DMS79 treated with DMSO at 0.1 percent for 48 hours (cell line): ENCODE measurements at regions not wholly inside any gene's neighbourhood (a gene's known extent, or its start where the extent isn't known, plus 50 kb on each side); places are given as distances from the start of the nearest gene placed in this dataset.
A peak's percentile ranks its signal among the peaks of the same experiment; 100 is the strongest.

ENCODE experiments used
- DNase-seq: peaks from one replicate; lab custom pipeline; 2025; lab: John Stamatoyannopoulos, UW

DNA sequence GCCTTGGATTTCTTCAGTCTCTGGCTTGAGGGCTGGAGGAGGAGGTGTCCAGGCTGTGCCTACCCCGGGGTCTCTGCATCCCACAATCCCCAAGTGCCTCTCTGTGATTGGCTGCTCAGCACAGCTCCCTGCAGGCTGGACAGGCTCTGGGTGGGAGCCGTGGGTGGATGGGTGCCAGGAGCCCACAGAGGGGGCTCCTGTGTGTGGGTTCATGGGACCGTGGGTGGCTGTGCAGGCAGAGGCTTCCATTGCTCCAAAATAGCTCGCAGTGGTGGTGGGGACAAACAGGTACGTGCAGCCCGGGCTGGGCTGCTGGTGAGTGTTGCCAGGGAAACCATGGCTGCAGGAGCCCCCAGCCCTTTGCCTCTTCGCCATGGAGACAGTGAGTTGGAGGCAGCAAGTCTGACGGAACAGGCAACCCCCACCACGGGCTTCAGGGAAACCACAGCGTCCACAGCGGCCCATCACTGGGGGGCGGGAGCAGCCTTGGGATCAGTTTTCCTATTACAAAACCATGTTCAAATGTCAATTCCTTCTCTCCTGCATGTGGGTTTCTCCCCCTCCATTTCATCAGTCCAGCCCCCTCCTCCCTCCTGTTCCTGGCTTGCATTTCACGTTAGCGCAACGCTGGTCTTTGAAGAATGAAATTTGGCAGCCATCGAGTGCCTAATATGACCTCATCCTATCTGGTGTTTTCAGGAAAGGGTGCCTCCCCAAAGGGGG, 155.2 kb downstream of the TRIM29 start:
- peak; percentile 22 for DNase-seq

DNA sequence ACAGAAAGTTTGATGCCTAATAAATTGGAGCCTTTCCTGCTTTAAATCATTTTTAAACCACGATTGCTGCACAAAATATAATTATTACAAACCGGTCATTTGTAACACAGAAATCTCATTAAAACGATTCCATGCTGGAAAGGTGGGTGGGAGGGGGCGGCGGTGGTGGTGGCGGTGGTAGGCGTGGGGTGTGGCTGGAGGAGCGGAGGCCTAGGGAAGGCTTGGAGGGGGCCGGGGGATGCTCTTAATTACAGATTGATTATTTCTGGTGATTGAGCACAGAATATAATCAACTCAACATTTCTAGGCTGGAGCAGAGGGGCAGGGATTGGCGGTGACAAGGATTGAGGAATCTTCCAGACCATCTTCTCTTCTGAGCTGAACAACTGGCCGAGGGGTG, 157.5 kb downstream of the TRIM29 start:
- DNase-seq = no peak

DNA sequence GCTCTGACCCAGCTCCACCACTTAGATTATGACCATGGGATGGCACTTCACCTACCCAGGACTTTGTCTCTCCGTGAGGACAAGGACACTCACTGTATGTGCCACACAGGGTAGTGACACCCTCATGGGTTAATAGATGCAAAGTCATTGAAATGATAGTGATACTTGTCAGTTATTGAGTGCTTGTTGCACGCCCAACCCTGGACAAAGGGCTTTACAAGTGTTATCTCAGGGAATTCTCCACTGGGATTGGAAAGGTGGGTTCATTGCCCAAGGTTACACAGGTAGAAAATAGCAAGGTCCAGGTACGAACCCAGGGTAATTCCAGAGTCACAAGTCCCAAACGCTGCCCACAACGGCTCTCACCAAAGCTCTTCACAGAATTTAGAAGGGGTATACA, 158.2 kb downstream of the TRIM29 start:
- no peak for DNase-seq

DNA sequence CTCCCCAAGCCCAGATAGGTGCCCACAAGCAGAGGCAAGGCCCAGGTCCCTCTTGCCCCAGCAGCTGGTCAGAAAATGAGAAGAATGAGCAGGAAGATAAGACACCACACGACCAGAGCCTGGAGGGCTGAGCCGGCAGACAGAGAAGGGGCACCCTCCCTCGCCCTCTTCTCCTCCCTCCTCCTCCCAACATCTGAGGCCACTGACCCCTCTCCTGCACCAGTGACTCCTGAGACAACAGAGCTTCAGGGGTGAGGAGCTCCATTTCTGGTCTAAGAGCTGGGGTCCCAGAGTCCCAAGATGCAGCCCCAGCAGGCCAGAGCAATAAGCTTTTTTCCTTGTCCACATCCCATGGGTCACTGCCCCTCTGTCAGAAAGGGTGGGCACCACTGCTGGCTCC, 159.2 kb downstream of the TRIM29 start:
- no peak for DNase-seq

DNA sequence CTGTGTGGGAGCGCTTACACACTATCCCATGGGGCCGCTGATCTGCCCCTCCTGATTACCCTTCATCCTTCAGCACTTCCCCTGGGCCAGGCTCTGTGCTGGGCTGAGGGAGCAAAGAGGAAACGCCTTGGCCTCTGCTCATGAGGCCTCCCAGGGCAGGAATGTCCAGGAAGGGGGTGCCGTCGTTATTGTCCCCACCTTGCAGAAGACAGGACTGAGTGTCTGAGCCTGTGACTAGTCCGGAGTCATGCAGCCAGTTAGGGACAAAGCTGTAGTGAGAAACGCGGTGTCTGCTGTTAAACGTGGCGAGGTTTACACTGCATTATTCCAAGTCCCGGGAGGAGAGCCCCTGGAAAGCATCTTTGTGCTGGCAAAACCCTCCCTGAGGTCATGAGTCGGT, 160.0 kb downstream of the TRIM29 start:
- no peak for DNase-seq

DNA sequence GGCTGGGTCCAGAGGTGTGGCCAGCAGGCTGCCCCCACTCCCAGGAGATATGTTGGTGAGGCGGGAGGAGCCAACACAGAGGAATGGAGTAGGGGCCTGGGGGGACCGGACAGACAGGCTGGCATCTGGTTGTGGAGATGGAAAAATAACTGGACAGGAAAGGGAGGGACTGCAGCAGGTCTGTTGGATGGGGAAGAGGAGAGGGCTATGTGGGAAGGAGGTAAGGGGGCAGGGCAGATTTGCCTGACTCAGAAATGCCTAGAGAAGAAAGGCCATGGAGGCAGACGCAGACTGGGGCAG, 160.4 kb downstream of the TRIM29 start:
- no peak for DNase-seq

DNA sequence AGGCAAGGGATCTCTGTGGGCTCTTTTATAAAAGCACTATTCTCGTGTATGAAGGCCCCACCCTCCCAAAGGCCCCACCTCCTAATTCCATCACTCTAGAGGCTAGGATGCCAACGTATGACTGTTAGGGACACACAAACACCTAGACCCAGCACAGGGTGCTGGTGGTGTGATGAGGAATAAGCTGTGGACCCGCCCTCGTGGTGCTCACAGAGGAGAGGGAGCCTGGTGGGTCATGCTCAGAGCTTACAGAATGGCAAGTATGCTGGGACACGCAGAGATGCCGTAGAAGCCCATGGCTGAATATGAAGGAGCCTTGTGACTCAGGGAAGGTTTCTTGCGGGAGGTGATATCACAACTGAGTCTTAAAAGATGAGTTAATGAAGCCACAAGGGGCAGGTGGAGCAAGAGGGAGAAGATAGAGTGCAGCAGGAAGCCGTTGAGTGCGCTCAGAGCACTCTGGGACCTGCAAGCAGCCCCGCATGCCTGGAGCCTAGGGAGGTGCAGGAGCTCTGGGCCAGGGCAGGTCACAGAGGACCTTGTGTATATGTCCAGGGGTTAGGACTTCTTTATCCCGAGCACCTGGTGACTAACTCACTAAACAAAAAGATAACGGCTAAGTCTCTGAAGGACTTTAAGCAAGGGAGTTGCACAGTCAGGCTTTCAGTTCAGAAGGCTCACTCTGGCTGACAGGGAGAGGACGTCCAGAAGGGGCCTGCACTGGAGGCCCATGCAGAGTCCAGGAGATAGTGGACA, 160.9 kb downstream of the TRIM29 start:
- no peak for DNase-seq

DNA sequence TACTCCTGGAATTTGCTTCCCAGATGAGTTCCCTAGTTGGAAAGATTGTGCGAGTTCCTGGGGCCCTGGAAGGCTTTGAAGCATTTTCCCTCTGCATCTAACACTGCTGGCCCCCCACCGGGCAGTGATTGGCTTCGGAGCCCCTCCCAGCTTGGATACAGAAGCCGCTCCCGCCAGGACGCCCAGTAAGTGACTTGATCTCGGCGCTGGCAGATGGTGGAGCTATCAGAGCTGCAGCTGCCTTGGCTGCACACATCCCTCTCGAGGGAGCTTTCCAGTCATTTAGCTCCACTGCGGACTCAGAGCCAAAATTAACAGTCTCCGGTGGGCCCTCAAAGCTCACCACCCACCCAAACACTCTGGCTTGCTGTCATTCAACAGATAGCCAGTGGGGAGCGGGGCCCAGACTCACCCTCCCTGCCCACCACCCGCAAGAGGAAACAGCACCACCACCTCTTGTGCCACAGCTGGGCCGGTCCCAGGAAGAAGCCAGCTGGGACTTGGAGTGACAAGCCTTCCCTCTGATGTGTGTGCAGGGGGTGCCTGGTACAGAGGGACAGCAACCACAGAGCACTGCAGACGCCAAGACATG, 162.3 kb downstream of the TRIM29 start:
- peak; percentile 43 for DNase-seq

DNA sequence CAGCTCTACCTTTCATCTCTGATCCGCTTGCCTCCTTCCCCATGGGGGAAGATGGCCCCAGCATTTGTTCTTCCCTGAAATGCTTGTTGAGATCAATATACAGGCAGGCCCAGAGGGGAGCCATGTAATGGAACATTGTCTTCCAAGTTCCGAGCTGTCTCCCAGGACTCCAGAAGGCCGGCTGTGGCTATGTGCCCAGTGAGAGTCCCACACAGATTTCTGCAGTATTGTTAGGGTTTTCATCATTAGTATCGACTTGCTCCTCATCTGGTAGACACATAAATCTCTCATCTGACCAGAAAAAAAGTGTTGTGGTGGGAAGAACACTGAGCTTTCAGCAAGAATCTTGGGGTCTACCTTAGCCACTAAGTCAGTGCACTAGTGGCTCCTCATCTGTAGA, 163.4 kb downstream of the TRIM29 start:
- no peak for DNase-seq

DNA sequence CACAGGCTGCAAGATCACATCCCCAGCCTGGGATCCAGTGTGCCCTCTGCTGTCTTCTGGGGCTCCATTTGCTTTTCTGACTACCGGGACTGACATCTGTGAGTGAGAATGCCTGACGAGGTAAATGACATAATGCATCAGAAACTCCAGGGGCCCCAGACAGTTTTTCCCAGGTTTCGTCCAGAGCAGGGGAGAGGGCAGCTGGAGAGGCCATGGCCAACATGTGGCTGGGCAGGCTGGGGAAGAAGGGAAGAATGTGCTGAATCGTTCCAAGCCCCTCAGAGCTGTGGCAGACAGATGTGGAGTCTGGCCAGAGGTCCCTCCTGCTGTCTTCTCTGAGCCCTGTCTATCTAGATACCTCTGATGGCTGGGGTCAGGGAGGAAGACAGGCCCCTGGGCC, 163.9 kb downstream of the TRIM29 start:
- DNase-seq = no peak

DNA sequence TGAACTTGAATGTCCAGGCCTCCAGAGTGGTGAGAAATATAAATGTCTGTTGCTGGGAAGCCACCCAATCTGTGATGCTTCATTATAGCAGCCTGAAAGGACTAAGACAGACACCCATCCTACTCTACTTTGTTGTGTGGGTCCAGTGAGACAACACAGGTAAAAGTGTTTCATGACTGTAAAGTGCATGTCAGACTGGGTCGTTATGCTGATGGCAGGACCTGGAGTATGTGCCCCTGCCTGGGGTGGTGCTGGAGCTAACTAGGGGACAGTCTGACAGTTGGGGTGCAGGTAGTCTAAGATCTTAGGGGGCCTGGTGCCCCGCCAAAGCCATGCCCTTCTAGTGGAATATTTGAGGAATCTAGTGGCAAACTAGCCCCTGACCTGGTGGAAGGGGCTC, 165.6 kb downstream of the TRIM29 start:
- DNase-seq = no peak

DNA sequence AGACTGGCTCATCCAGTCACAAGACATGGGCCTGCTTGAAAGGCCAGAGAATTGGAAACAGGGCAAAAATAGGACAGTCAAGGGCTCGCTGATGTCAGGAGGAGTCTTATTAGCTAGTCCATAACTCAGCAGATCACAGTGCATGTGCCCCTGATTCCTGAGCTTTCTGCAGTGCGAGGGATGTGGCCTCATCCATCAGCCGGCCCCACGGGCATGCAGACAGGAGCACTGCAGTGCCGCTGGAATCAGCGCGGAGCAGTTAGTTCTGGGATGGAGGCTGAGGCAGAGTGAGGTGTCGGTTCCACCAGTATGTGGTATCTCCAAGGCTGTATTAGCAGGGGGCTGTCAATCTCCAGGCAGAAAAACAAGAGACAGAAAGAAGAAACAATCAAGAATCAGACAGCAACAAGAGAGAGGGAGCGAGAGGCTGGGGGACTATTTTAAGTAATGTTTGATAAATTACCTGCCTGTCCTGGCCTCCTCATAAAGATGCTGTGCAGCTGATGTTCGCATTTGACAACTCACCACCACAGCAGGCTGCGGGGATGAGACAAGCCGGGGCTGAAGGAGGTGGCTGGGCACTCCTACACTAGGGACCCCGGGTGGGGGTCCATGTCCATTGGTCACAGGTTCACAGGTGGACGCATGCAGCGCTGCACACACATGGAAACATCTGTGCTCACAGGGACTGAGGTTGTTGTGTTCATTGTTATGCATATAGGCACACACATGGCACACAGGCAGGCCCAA, 167.2 kb downstream of the TRIM29 start:
- DNase-seq = no peak

DNA sequence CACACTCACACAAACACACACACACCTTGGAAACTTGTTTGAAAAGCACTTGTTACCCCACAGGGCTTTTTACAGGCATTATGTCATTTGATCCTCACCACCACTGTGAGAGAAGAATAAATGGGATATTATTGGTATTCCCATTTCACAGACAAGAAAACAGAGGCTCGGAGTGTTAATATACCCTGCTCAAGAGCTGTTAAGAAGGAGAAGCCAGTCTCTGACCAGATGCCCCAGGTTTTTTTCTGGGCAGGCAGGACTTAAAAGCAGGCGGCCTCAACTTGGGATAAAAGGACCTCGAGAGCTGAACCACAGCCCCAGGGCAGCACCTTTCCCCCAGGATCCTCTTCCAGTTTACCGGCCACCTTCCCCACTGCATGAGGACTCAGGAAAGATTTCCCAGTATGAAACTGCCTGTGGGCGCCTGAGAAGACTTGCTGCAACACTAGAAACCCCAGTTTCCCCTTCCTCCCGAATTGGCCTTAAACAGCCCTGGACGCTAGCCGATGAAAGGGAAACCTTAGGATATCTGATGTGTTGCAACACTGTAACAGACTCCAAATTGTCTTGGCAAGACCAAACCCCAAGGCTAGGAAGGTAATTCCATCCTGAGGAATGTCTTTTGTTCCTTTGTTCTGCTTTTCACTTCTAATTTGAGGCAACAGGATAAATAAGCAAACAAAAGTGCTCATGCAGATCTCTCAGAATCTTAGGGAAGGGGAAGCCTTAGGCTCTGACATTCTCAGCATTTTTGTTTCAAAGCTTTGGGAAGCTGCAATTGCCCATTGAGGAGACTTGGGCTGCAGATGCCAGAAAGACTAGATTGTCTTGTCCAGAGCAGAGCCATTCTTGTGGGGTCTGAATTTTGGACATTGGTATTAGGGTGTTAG, 173.5 kb downstream of the TRIM29 start:
- no peak for DNase-seq

DNA sequence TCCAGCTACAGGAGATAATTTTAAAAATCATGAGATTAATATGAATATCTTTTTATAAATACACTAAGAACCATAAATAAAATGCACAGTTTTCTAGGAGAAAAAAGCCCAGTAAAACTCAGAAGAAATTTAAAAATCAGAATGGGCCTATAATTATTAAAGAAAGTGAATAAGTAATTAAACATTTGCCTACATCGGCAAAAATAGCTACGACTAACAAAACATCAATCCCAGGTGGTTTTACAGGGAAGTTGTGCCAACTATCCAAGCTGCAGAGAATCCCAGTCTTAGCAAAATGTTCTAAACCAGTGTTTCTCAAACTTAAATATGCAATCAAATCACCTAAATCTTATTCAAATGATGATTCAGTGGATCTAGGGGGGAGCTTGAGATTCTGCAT, 180.0 kb downstream of the TRIM29 start:
- no peak for DNase-seq

DNA sequence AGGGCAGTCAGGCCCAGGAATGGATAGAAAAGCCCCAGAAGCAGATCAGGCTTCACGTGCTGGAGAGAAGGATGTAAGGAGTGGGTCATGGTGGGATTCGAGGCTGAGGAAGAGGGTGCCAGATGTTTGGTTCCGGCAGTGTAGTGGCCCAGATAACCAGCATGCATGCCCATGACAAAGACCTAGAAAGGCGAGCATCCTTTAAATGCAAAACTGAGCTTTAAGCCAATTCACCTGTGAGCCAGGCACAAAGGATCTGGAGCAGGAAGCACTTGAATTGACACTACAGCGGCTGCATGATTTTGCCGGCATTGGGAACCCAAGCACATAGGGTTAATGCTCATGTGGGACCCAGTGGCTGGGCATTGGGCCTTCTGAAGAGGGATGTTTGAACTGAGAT, 185.5 kb downstream of the TRIM29 start:
- no peak for DNase-seq

DNA sequence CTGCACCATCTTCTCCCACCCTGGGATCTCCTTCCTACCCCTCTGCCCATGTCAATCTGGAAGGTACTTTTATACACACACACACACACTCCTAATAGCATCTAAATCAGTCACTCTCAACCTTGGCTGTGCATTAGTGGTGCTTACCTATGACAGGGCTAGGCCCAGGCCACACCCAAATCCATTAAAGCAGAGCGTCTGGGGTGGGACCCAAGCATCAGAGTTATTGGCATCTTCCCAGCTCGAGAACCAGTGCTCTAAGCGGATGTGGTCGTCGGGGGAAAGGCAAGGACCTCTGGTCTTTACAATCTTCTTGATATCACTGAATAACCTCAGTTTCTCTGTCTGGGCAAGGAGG, 194.6 kb downstream of the TRIM29 start:
- no peak for DNase-seq

DNA sequence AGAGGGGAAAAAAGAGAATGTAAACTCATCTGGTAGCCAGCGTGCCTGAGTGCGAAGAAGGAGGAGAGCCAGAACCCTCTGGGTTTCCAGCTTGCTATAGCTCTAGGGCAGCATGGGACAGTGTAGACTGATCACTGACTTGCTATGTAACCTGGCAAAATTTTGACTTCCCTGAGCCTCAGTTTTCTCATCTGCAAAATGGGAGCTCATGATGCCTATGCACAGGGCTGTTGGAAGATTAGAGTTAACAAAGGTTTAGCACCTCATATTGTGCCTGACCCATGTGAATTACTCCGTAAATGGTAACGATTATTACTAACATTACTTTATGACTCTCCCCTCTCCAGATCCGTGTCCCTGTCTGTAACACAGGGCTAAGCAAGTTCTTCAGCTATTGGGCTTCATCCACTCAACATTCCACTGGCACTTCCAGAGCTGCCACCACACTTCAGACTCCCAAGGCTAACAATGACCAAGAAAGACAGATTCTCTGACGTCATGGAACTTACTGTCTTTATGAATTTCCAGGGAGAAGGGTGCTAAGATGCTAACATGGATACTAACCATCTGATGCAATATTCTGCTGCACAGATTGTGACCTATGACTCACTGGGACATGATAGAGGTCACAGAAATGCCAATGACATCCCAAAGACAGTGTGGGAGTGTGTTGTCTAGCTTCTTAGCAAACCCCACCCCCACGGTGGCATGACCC, 195.2 kb downstream of the TRIM29 start:
- no peak for DNase-seq

DNA sequence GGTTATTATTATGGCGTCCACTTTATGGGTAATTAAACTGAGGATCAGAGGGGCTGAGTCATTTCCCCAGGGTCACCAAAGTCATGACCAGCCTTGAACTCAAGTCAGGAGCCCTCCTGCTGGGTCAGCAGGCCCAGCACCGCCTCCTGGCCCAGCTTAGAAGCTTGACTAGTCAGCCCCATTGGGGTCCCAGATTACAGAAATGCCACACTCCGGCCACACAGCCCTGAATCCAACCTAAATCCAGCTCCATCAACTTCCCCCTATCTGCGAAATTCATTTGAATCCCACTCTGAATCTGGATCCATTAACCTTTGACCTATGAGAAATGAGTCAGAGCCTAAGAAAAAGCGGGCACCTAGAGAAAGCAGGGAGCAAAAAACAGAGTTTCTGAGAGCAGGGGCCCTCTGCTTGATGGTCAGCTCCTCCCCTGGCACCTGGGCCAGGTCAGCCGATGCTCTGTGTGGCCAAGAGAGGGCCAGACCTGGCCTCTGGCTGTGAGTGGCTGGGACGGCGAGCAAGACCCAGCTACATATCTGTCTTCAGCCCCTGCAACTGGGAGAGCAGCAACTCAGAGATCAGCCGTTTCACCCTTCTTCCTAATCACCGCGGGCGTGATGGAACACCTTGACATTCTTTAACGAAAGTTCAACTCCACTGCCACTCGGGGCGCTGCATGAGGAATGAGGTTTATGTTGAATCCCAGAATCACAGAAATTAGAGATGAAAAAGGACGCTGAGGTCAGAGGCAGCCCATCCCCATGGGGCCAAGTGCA, 196.1 kb downstream of the TRIM29 start:
- no peak for DNase-seq

DNA sequence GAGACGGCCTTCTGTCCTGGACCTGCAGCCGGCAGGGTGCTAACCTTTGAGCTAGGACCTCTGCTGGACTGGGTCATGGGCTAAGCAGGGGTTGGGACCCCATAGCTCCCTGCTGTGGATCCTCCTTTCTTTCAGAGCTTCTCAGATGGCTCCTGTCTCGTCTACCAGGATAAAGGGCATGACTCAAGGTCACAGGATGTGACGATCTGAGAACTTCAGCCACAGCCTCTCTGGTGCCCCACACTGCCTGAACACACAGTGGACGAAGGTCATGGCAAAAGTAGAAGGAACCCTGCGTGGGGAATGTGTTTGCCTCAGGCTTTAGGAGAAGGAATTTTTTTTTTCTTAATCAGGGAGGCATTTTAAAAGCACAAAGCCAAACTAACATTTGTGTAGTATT, 196.7 kb downstream of the TRIM29 start:
- no peak for DNase-seq

DNA sequence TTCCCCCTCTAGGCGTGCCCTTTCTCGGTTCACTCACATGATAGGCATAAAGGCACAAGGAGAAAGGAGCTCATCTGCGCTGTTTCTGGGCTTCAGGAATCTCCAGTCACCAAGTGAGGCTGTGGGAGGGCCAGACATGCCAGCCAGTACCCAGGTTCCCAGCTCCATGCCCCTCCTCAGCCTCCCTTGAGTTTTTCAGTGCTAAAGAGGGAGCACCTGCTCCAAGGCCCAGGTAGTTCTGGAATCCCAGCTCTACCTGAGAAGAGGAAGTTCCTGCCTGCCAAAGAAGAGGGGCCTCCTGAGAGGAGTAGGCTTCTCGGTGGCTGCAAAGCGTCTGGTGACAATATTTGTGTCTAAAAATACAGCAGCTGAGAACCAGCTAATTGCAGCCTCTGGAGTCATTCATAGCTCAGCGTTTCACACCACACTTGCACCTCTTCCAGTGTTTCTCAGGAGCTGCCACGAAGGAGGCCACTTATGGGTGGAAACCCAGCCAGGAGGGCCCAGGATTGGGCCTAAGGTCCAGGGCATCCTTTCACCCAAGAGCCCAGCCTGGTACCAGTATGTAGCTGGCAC, 197.4 kb downstream of the TRIM29 start:
- no peak for DNase-seq
